ENCODE measurements at regions not wholly inside any gene's neighbourhood (a gene's known extent, or its start where the extent isn't known, plus 50 kb on each side); places are given as distances from the start of the nearest gene placed in this dataset.

DNA sequence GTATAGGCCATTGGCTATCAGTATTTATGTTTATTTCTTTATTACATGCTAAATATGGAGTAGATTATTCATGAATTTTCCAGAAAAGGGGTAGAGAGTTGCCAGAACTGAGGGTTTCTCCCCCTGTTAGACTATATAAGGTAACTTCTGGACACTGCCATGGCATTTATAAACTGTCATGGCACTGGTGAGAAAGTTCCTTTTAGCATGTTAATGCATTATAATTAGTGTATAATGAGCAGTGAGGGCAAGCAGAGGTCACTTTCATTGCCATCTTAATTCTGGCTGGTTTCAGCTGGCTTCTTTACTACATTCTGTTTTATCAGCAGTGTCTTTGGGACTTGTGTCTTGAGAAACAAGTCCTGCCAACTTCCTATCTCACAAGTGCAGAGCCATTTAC, 220.0 kb upstream of the CNR1 start:
- H3K27ac ChIP-seq, result no peak overlapping the region
- peaks cover 0 to 3% (median 2%) of the 10 kb centered on the region in 4 donors for H3K4me1 ChIP-seq
- H3K27me3 ChIP-seq, result no peaks in the 10 kb centered on the region
- H3K4me3 ChIP-seq, result no peak overlapping the region
- intact Hi-C loops (cut with DNase I; ENCODE audit: low total_unique reads), result no loop called here
- no peaks in the 10 kb centered on the region for H3K9me3 ChIP-seq
- no peak for DNase-seq
- H3K36me3 ChIP-seq, result no peaks in the 10 kb centered on the region
- TF ChIP-seq, protein P1, sequence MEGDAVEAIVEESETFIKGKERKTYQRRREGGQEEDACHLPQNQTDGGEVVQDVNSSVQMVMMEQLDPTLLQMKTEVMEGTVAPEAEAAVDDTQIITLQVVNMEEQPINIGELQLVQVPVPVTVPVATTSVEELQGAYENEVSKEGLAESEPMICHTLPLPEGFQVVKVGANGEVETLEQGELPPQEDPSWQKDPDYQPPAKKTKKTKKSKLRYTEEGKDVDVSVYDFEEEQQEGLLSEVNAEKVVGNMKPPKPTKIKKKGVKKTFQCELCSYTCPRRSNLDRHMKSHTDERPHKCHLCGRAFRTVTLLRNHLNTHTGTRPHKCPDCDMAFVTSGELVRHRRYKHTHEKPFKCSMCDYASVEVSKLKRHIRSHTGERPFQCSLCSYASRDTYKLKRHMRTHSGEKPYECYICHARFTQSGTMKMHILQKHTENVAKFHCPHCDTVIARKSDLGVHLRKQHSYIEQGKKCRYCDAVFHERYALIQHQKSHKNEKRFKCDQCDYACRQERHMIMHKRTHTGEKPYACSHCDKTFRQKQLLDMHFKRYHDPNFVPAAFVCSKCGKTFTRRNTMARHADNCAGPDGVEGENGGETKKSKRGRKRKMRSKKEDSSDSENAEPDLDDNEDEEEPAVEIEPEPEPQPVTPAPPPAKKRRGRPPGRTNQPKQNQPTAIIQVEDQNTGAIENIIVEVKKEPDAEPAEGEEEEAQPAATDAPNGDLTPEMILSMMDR (IDR thresholded peaks at IDR 0.05), result no peak

DNA sequence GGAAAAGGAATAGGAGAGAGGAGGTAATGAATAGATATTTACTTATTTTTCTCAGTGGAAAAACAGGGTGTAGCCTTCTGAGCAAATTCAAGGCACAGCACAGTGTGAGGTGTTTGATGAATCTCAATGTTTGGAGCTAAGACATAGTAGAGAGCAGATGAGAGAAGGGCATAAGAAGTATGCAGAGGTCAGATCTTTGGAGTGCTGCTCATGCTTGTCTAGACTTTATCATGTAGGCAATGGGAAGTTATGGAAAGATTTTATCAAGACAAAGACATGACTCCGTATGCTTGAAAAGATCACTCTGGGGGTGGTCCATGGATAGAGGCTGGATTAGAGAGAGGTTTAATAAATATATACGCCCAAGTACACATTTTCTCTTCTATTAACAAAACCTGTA, 217.0 kb upstream of the CNR1 start:
- intact Hi-C loops (cut with DNase I; ENCODE audit: low total_unique reads), result no loop called here
- Histone ChIP-seq H3K9me3 (no peaks in the 10 kb centered on the region), H3K4me1 (peaks cover 0 to 32% (median 25%) of the 10 kb centered on the region in 4 donors), H3K27me3 (no peaks in the 10 kb centered on the region), H3K36me3 (no peaks in the 10 kb centered on the region), H3K27ac (no peak overlapping the region), H3K4me3 (no peak overlapping the region)
- no peak for DNase-seq
- TF ChIP-seq, protein P1 (IDR thresholded peaks at IDR 0.05), result no peak

DNA sequence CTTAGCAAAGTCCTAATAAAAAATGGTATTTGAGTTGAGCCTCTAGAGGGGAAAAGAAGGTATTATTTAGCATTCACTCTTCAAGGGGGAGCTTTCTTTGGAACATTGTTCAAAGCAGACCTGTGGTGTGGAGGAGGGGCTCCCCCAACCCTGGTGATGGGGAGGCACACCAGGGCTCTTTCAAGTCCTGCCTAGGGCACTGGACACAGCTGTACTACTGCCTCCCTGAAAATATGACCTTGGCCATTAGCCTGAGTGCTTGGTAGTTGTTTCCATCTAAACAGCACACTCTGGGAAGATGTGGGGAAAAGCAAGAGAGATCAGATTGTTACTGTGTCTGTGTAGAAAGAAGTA, 215.1 kb upstream of the CNR1 start:
- DNase-seq, result no peak
- Histone ChIP-seq H3K27ac (peak overlapping the region; percentile 76 to 82), H3K9me3 (no peaks in the 10 kb centered on the region), H3K27me3 (no peaks in the 10 kb centered on the region), H3K4me1 (peaks cover 0 to 51% (median 41%) of the 10 kb centered on the region in 4 donors), H3K36me3 (no peaks in the 10 kb centered on the region), H3K4me3 (no peak overlapping the region)
- TF ChIP-seq, protein P1 (IDR thresholded peaks at IDR 0.05), result no peak
- intact Hi-C loops (cut with DNase I; ENCODE audit: low total_unique reads), result no loop called here

DNA sequence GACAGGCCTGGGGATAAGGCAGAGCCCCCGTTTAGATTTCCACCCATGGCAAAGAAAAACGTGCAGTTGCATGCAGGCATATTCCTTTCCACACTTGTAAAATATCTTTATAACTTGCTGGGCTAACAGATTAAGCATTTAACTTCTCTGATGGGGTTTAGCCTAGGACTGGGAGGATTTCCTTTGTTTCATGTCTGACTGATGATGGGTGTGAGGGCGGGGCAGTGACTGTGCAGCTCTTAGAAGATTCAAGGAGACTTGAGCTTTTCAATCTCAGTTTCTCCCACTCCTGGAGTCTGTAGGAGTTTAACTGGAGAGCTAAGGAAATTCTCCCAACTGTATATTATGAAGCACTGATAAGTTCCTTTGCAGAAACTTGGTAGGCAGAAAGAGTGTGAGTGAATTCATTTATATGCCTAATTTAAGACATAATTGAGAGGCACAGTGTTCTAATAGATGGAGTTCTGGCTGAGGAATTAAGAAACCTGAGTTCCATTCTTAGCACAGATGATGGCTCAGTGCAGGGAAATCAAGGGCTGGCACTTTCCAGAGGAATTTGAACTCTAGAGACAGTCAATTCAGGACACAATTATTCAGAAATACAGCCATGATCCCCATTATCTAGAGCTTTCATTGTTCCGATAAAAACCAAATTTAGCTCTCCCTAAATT, 214.6 kb upstream of the CNR1 start:
- Histone ChIP-seq H3K4me3 (no peak overlapping the region), H3K27me3 (no peaks in the 10 kb centered on the region), H3K4me1 (peaks cover 0 to 56% (median 42%) of the 10 kb centered on the region in 4 donors), H3K27ac (peak overlapping the region; percentile 76 to 82), H3K9me3 (no peaks in the 10 kb centered on the region), H3K36me3 (no peaks in the 10 kb centered on the region)
- intact Hi-C loops (cut with DNase I; ENCODE audit: low total_unique reads), result no loop called here
- DNase-seq, result no peak
- TF ChIP-seq, protein P1 (IDR thresholded peaks at IDR 0.05), result no peak

DNA sequence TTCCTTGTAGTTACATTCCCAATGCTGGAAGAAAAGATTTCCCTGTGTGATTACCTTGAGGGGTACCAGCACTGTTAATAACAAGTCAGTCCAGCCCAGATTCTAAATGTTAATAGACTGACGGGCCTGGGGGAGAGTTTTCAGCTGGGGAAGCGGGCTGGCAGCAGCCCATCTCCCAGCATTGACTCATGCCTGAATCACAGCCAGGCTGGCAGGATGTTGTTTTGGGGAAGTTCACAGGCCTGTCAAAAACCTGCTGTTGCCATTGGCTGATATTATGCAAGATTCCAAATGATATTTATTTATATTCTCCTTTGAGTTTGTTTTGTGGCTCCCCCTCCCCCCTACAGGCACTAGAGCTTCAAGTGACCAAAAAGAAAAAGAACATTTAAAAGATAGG, 213.9 kb upstream of the CNR1 start:
- H3K27me3 ChIP-seq, result no peaks in the 10 kb centered on the region
- TF ChIP-seq, protein P1 (IDR thresholded peaks at IDR 0.05), result peak in 1 of 2 experiments; percentile 5
- peaks cover 0 to 63% (median 42%) of the 10 kb centered on the region in 4 donors for H3K4me1 ChIP-seq
- intact Hi-C loops (cut with DNase I; ENCODE audit: low total_unique reads), result no loop called here
- H3K4me3 ChIP-seq, result no peak overlapping the region
- DNase-seq, result peak; percentile 81 to 94
- no peaks in the 10 kb centered on the region for H3K36me3 ChIP-seq
- peak overlapping the region; percentile 76 to 82 for H3K27ac ChIP-seq
- H3K9me3 ChIP-seq, result no peaks in the 10 kb centered on the region
